Activated naive CD4-positive, alpha-beta T cell treated with anti-CD3 and anti-CD28 coated beads for 36 hours (primary cell): ENCODE measurements at regions not wholly inside any gene's neighbourhood (a gene's known extent, or its start where the extent isn't known, plus 50 kb on each side); places are given as distances from the start of the nearest gene placed in this dataset.
"Not testable (repeated sequence)": the region's sequence is repeated elsewhere in the genome, so short reads cannot be mapped to it uniquely, and the experiment has no call there.

ENCODE experiments used
- CTCF ChIA-PET: fragments of 350-600 bp; sonication (Branson Sonifier 250); formaldehyde crosslinking; loops from one replicate; lab custom pipeline; 2021; ENCODE audit warnings: antibody characterized with exemption; lab: Charles Lee
- DNase-seq: peaks from one replicate; pipeline ENCODE4 v3.0.0-alpha.2; 2020
- H3K27ac Mint-ChIP-seq: one replicate; pipeline ENCODE4 v1.8.0; 2021; ENCODE audit warnings: mild to moderate bottlenecking, mixed read lengths
- H3K27me3 Mint-ChIP-seq: one replicate; pipeline ENCODE4 v1.8.0; 2021; ENCODE audit warnings: low read depth, mixed read lengths
- H3K36me3 Mint-ChIP-seq: one replicate; pipeline ENCODE4 v1.8.0; 2021; ENCODE audit warnings: low read depth, mixed read lengths
- H3K4me1 Mint-ChIP-seq: one replicate; pipeline ENCODE4 v1.8.0; 2021; ENCODE audit warnings: low read depth, mixed read lengths
- H3K4me3 Mint-ChIP-seq: one replicate; pipeline ENCODE4 v1.8.0; 2021; ENCODE audit warnings: mild to moderate bottlenecking, moderate library complexity, mixed read lengths
- H3K9me3 Mint-ChIP-seq: one replicate; pipeline ENCODE4 v1.8.0; 2021; ENCODE audit warnings: mixed read lengths
- intact Hi-C: fragments of 100-400 bp; cut with micrococcal nuclease; formaldehyde crosslinking; loops from one replicate; pipeline ENCODE4 v1.15.1; 2023

DNA sequence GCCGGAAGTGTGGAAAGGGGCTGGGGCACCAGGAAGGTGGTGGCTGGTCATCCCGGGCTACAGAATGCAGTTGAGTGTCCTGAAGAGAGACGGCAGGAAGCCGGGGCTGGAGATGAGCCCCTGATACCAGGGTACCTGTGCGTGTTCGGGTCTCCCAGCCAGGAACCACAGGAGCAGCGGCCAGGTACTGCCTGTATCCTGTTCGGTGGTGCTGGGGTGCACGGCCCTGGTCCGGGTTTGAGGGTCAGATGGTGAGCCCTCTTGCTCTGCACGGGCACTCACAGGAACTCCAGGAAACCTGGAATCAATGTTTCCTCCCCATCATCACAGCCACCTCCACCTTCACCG is 253.1 kb upstream of the B3GAT1 start:
- Mint-ChIP-seq H3K27me3 (peaks cover 5% of the 10 kb centered on the region), H3K4me3 (no peak overlapping the region), H3K36me3 (no peaks in the 10 kb centered on the region), H3K4me1 (no peaks in the 10 kb centered on the region), H3K27ac (no peak overlapping the region), H3K9me3 (no peaks in the 10 kb centered on the region)
- intact Hi-C loops, result no loop called here
- no peak for DNase-seq
- CTCF ChIA-PET, result no interaction called here

- no peaks in the 10 kb centered on the region for H3K36me3 Mint-ChIP-seq
- CTCF ChIA-PET, result no interaction called here
- H3K9me3 Mint-ChIP-seq, result peaks cover 5% of the 10 kb centered on the region
- DNase-seq, result no peak
- no peaks in the 10 kb centered on the region for H3K4me1 Mint-ChIP-seq
- intact Hi-C loops, result no loop called here
- H3K27ac Mint-ChIP-seq, result no peak overlapping the region
- H3K4me3 Mint-ChIP-seq, result no peak overlapping the region
- H3K27me3 Mint-ChIP-seq, result peaks cover 5% of the 10 kb centered on the region
Observed at GRCh38 chr11:134664447-134665187, 252.6 kb upstream of the B3GAT1 start.

DNA sequence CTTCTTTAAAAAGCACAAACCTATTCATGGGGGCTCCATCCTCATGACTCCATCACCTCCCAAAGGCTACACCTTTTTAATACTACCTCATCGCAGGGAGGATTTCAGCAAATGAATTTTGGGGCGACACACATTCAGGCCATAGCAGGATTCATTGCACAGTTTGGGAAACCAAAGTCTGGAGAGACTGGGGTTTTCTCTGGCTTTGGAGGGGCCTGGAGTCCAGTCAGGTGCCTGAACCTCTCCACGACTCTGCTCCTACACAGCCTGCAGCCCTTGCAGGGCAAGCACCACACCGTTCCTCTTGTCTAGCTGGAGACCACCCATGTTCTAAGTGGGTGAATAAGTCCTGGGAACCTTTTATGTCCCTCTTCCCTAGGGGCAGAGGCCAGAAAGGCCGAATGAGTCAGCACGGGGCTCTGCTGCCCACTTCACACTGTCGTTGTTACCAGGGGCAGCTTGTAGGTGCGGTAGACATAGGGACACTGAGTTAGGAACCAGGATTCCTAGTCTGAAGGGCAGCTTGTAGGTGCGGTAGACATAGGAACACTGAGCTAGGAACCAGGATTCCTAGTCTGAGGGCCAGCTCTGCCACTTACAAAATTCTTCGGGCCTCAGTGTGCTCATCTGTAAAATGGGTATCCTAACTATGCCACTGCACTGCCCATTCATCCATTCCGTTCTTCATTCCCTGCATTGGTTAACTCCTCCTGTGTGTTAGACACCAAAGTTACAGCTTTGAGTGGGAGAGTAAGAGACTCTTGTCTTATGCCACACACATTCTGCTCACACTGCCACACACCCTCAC is 251.7 kb upstream of the B3GAT1 start:
- H3K36me3 Mint-ChIP-seq, result no peaks in the 10 kb centered on the region
- CTCF ChIA-PET, result no interaction called here
- H3K27me3 Mint-ChIP-seq, result peaks cover 3% of the 10 kb centered on the region
- no peak overlapping the region for H3K4me3 Mint-ChIP-seq
- DNase-seq, result no peak
- peaks cover 5% of the 10 kb centered on the region for H3K9me3 Mint-ChIP-seq
- no peaks in the 10 kb centered on the region for H3K4me1 Mint-ChIP-seq
- H3K27ac Mint-ChIP-seq, result no peak overlapping the region
- intact Hi-C loops, result no loop called here

- no peaks in the 10 kb centered on the region for H3K36me3 Mint-ChIP-seq
- CTCF ChIA-PET, result no interaction called here
Observed at GRCh38 chr11:134662629-134663360, 250.8 kb upstream of the B3GAT1 start.

DNA sequence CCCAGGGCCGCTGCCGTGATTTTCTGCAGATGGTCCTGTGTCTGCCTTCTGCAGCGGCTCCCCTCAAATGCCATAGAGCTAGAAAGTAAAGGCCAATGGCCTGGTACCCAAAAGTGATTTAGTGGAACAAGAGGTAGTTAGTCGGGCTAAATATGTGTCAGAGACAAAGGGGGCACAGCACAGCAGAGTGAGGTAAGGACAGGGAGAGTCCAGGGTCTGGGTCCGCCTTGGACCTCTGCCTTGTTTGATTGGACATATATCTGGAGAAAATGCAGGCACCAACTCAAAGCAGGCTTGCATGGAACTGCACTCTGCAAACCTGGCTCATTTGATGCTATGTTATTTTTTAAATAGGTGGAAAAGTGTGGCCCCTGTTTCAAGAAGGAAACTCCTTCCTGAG is 249.6 kb upstream of the B3GAT1 start:
- Mint-ChIP-seq H3K9me3 (peaks cover 5% of the 10 kb centered on the region), H3K27ac (no peak overlapping the region), H3K36me3 (no peaks in the 10 kb centered on the region), H3K27me3 (no peaks in the 10 kb centered on the region), H3K4me1 (no peaks in the 10 kb centered on the region), H3K4me3 (no peak overlapping the region)
- CTCF ChIA-PET, result no interaction called here
- no peak for DNase-seq
- intact Hi-C loops, result no loop called here

More at GRCh38 chr11:134662629-134663360, 250.8 kb upstream of the B3GAT1 start:
- no peak overlapping the region for H3K4me3 Mint-ChIP-seq
- peaks cover 5% of the 10 kb centered on the region for H3K9me3 Mint-ChIP-seq
- intact Hi-C loops, result no loop called here
- H3K27me3 Mint-ChIP-seq, result no peaks in the 10 kb centered on the region
- no peaks in the 10 kb centered on the region for H3K4me1 Mint-ChIP-seq
- no peak for DNase-seq
- no peak overlapping the region for H3K27ac Mint-ChIP-seq

GRCh38 chr11:134660416-134660815 is 248.4 kb upstream of the B3GAT1 start:
- no peak overlapping the region for H3K4me3 Mint-ChIP-seq
- H3K27me3 Mint-ChIP-seq, result no peaks in the 10 kb centered on the region
- CTCF ChIA-PET, result interaction anchor here (0.7 kb wide), 1 partner anchor 1284 kb away, joined by 4 read pairs; no protein-coding TSS in a partner anchor
- peaks cover 10% of the 10 kb centered on the region for H3K9me3 Mint-ChIP-seq
- no peak overlapping the region for H3K27ac Mint-ChIP-seq
- intact Hi-C loops, result no loop called here
- DNase-seq, result no peak
- no peaks in the 10 kb centered on the region for H3K36me3 Mint-ChIP-seq
- peaks cover 5% of the 10 kb centered on the region for H3K4me1 Mint-ChIP-seq

DNA sequence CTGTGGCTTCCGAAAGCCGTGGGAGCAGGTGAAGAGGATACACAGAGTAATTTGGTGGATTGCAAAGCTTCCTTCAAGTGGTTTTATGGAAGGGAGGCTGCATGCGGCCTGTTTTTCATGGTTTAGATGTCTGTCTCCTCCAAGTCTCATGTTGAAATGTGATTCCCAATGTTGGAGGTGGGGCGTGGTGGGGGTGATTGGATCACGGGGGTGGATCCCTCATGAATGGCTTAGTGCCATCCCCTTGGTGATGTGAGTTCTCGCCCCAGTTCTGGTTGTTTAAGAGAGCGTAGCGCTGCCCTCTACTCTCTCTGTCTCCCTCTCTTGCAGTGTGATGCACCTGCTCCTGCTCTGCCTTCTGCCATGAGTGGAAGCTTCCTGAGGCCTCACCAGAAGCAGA is 247.8 kb upstream of the B3GAT1 start:
- H3K4me3 Mint-ChIP-seq, result no peak overlapping the region
- H3K9me3 Mint-ChIP-seq, result peaks cover 10% of the 10 kb centered on the region
- H3K27me3 Mint-ChIP-seq, result no peaks in the 10 kb centered on the region
- CTCF ChIA-PET, result interaction anchor here (0.7 kb wide), 1 partner anchor 1284 kb away, joined by 4 read pairs; no protein-coding TSS in a partner anchor
- H3K36me3 Mint-ChIP-seq, result no peaks in the 10 kb centered on the region
- no peak for DNase-seq
- H3K27ac Mint-ChIP-seq, result no peak overlapping the region
- intact Hi-C loops, result no loop called here
- peaks cover 5% of the 10 kb centered on the region for H3K4me1 Mint-ChIP-seq

DNA sequence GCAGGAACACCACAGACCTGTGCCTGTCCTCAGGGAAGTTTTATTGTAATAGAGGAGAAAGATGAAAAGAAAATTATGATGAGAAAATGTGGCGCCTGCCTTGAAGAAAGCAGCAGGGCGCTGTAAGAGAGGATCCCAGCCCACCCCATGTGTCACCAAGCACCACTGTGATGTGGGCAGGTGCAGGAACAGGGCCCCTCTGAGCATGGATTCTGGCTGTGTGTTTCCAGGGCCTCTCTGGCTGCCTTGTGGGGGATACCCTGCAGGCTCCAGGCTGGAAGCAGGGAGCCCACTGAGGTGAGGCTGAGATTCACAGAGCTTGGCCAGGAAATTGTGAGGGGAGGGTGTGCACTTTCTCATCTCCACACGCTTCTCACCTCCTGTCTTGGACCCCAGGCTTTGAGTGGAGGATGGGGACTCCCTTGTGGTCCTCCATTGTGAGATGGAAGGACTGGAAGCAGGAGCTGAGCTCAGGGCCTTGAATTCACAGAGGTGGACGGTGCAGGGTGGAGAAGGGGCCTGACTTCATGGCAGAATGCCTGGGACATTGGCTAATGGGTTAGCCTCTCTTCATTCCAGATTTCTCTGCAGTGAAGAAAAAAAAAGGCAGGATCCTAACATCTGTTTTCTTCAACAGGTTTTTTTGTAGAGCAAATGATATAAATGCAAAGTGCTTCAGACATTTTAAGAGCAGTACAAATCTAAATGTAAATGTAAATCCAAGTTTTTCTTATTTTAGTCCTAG is 246.6 kb upstream of the B3GAT1 start:
- peaks cover 10% of the 10 kb centered on the region for H3K9me3 Mint-ChIP-seq
- no peak overlapping the region for H3K4me3 Mint-ChIP-seq
- no peak for DNase-seq
- intact Hi-C loops, result no loop called here
- no peak overlapping the region for H3K27ac Mint-ChIP-seq
- CTCF ChIA-PET, result no interaction called here
- peaks cover 7% of the 10 kb centered on the region for H3K27me3 Mint-ChIP-seq
- no peaks in the 10 kb centered on the region for H3K36me3 Mint-ChIP-seq
- peaks cover 10% of the 10 kb centered on the region for H3K4me1 Mint-ChIP-seq

DNA sequence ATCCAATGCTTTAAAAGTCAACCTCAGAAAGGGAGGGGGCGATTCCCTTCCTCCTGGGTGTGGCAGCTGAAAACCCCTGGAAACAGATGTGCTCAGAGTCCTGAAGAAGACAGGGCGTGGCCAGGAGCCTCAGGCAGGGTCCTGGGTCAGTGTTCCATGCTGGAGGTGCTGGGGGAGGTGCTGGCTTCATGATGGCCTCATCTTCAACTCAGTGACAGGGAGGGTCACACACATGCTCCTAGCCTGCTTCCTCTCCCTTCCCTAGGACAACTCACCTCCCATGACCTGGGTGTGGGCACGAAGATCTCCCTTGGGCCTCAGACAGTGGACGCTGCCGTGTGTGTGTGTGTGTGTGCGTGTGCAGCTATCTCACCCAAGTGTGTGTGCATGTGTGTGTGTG is 245.6 kb upstream of the B3GAT1 start:
- Mint-ChIP-seq H3K36me3 (no peaks in the 10 kb centered on the region), H3K4me3 (no peak overlapping the region), H3K27me3 (peaks cover 15% of the 10 kb centered on the region), H3K27ac (no peak overlapping the region), H3K9me3 (peaks cover 10% of the 10 kb centered on the region), H3K4me1 (peaks cover 10% of the 10 kb centered on the region)
- CTCF ChIA-PET, result no interaction called here
- DNase-seq, result no peak
- intact Hi-C loops, result no loop called here

- peaks cover 20% of the 10 kb centered on the region for H3K27me3 Mint-ChIP-seq
- CTCF ChIA-PET, result no interaction called here
- peaks cover 10% of the 10 kb centered on the region for H3K4me1 Mint-ChIP-seq
- no peak overlapping the region for H3K4me3 Mint-ChIP-seq
- peaks cover 10% of the 10 kb centered on the region for H3K9me3 Mint-ChIP-seq
- no peak overlapping the region for H3K27ac Mint-ChIP-seq
- DNase-seq, result no peak
- intact Hi-C loops, result no loop called here
- H3K36me3 Mint-ChIP-seq, result no peaks in the 10 kb centered on the region
Observed at GRCh38 chr11:134656861-134657540, 245.0 kb upstream of the B3GAT1 start.

DNA sequence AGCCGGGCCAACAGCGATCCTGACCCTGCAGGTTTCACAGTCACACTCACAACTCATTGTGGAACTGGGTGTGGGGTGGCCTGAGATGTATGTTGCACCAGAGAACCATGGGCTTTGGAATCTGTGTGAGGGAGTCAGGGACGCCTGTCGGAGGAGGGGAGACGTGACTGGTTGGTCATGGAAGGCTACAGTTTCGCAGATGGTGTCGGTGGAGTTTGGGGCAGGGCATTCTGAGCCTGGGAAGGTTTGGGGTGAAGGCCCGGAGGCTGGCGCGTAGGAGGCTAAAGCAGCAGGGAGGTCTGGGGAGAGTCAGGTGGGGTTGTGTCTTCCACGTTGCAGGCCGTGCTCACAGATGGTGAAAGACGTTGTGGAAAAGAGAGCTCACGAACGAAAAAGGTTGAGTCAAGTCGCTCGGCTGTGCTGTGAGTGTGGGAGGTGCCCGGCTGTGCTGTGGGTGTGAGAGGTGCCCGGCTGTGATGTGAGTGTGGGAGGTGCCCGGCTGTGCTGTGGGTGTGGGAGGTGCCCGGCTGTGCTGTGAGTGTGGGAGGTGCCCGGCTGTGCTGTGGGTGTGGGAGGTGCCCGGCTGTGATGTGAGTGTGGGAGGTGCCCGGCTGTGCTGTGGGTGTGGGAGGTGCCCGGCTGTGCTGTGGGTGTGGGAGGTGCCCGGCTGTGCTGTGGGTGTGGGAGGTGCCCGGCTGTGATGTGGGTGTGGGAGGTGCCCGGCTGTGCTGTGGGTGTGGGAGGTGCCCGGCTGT is 244.2 kb upstream of the B3GAT1 start:
- DNase-seq, H3K4me1 Mint-ChIP-seq, H3K9me3 Mint-ChIP-seq, intact Hi-C loops, H3K4me3 Mint-ChIP-seq, H3K36me3 Mint-ChIP-seq: not testable (repeated sequence)
- Mint-ChIP-seq H3K27ac (peak overlapping the region; percentile 63), H3K27me3 (peaks cover 22% of the 10 kb centered on the region)
- CTCF ChIA-PET, result interaction anchor here (0.6 kb wide), 1 partner anchor 173 kb away, joined by 3 read pairs; no protein-coding TSS in a partner anchor
